ENCODE measurements at regions not wholly inside any gene's neighbourhood (a gene's known extent, or its start where the extent isn't known, plus 50 kb on each side); places are given as distances from the start of the nearest gene placed in this dataset.

DNA sequence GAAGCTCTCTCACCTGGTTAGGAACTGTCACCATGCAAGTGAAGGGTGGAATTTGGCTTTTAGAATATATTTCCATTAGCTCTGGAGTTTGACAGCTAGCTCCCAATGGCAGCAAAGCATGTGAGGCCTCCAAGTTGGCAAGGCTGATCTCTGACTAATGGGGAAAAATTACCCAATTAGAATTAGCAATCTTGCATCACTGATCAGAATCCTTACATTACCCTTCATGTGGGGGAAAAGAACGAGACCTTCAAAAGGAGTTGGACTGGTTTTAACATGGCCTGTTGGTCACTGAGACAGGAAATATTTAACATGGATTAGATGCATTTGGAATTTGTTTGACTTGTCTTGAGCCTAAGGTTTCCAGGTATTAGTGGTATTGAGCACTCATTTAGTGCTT is 192.3 kb upstream of the GDNF start:
- Mint-ChIP-seq H3K27ac (no peak overlapping the region), H3K9me3 (peaks cover 9% of the 10 kb centered on the region)

More for the DNA sequence above, 192.3 kb upstream of the GDNF start:
- DNase-seq (ENCODE audit: low spot score) (no peak), ATAC-seq (no peak)
- no peak overlapping the region for H3K4me3 ChIP-seq
- 0 out of 2 replicates have a peak, but pooled peaks cover 7% of the 10 kb centered on the region for H3K4me1 ChIP-seq (ENCODE audit: insufficient read depth)
- Mint-ChIP-seq H3K4me1 (peaks cover 8% of the 10 kb centered on the region; the same call in 2 of the 3 replicates), H3K4me3 (no peak overlapping the region), H3K27me3 (ENCODE audit: insufficient read depth, low read depth, poor library complexity) (peaks cover 3% of the 10 kb centered on the region), H3K36me3 (ENCODE audit: low read depth) (peaks cover 8% of the 10 kb centered on the region; the same call in 2 of the 3 replicates)
- no peaks in the 10 kb centered on the region for H3K27me3 ChIP-seq (ENCODE audit: insufficient read depth)
- no peak overlapping the region for H3K4me2 ChIP-seq
- no peak overlapping the region for H2AFZ ChIP-seq
- H4K20me1 ChIP-seq (replicated peaks; ENCODE audit: insufficient read depth) = no peaks in the 10 kb centered on the region
- no peaks in the 10 kb centered on the region; the same call in 1 of the 2 replicates for H3K9me2 ChIP-seq (ENCODE audit: insufficient read depth)
- H3F3A ChIP-seq (replicated peaks; ENCODE audit: low read depth) = no peaks in the 10 kb centered on the region
- H3K27ac ChIP-seq (ENCODE audit: low read depth) = no peak overlapping the region
- no peaks in the 10 kb centered on the region for H3K36me3 ChIP-seq (ENCODE audit: insufficient read depth)
- TF ChIP-seq, protein P1, sequence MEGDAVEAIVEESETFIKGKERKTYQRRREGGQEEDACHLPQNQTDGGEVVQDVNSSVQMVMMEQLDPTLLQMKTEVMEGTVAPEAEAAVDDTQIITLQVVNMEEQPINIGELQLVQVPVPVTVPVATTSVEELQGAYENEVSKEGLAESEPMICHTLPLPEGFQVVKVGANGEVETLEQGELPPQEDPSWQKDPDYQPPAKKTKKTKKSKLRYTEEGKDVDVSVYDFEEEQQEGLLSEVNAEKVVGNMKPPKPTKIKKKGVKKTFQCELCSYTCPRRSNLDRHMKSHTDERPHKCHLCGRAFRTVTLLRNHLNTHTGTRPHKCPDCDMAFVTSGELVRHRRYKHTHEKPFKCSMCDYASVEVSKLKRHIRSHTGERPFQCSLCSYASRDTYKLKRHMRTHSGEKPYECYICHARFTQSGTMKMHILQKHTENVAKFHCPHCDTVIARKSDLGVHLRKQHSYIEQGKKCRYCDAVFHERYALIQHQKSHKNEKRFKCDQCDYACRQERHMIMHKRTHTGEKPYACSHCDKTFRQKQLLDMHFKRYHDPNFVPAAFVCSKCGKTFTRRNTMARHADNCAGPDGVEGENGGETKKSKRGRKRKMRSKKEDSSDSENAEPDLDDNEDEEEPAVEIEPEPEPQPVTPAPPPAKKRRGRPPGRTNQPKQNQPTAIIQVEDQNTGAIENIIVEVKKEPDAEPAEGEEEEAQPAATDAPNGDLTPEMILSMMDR (conservative IDR thresholded peaks at IDR 0.05; ENCODE audit: low read depth in 2 of 2) = no peak
- TF ChIP-seq, protein P2, sequence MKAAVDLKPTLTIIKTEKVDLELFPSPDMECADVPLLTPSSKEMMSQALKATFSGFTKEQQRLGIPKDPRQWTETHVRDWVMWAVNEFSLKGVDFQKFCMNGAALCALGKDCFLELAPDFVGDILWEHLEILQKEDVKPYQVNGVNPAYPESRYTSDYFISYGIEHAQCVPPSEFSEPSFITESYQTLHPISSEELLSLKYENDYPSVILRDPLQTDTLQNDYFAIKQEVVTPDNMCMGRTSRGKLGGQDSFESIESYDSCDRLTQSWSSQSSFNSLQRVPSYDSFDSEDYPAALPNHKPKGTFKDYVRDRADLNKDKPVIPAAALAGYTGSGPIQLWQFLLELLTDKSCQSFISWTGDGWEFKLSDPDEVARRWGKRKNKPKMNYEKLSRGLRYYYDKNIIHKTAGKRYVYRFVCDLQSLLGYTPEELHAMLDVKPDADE (IDR thresholded peaks at IDR 0.05) = no peak
- TF ChIP-seq EZH2 (IDR thresholded peaks at IDR 0.05; ENCODE audit: low read depth, unreplicated experiment) (no peak), ZNF114 (CRISPR knock-in tag; IDR thresholded peaks at IDR 0.05) (no peak), STAT1 (IDR thresholded peaks at IDR 0.05; ENCODE audit: unreplicated experiment) (no peak), NANOG (IDR thresholded peaks at IDR 0.05; ENCODE audit: borderline replicate concordance) (no peak), CREB1 (CRISPR knock-in tag; IDR thresholded peaks at IDR 0.05; ENCODE audit: low read depth) (no peak), EZH2phosphoT487 (IDR thresholded peaks at IDR 0.05; ENCODE audit: unreplicated experiment) (no peak), ZNF331 (CRISPR knock-in tag; IDR thresholded peaks at IDR 0.05; ENCODE audit: low read depth) (no peak), POLR2AphosphoS5 (IDR thresholded peaks at IDR 0.05; ENCODE audit: low read depth) (no peak), JUNB (IDR thresholded peaks at IDR 0.05; ENCODE audit: unreplicated experiment) (no peak)
- TF ChIP-seq, protein P3, sequence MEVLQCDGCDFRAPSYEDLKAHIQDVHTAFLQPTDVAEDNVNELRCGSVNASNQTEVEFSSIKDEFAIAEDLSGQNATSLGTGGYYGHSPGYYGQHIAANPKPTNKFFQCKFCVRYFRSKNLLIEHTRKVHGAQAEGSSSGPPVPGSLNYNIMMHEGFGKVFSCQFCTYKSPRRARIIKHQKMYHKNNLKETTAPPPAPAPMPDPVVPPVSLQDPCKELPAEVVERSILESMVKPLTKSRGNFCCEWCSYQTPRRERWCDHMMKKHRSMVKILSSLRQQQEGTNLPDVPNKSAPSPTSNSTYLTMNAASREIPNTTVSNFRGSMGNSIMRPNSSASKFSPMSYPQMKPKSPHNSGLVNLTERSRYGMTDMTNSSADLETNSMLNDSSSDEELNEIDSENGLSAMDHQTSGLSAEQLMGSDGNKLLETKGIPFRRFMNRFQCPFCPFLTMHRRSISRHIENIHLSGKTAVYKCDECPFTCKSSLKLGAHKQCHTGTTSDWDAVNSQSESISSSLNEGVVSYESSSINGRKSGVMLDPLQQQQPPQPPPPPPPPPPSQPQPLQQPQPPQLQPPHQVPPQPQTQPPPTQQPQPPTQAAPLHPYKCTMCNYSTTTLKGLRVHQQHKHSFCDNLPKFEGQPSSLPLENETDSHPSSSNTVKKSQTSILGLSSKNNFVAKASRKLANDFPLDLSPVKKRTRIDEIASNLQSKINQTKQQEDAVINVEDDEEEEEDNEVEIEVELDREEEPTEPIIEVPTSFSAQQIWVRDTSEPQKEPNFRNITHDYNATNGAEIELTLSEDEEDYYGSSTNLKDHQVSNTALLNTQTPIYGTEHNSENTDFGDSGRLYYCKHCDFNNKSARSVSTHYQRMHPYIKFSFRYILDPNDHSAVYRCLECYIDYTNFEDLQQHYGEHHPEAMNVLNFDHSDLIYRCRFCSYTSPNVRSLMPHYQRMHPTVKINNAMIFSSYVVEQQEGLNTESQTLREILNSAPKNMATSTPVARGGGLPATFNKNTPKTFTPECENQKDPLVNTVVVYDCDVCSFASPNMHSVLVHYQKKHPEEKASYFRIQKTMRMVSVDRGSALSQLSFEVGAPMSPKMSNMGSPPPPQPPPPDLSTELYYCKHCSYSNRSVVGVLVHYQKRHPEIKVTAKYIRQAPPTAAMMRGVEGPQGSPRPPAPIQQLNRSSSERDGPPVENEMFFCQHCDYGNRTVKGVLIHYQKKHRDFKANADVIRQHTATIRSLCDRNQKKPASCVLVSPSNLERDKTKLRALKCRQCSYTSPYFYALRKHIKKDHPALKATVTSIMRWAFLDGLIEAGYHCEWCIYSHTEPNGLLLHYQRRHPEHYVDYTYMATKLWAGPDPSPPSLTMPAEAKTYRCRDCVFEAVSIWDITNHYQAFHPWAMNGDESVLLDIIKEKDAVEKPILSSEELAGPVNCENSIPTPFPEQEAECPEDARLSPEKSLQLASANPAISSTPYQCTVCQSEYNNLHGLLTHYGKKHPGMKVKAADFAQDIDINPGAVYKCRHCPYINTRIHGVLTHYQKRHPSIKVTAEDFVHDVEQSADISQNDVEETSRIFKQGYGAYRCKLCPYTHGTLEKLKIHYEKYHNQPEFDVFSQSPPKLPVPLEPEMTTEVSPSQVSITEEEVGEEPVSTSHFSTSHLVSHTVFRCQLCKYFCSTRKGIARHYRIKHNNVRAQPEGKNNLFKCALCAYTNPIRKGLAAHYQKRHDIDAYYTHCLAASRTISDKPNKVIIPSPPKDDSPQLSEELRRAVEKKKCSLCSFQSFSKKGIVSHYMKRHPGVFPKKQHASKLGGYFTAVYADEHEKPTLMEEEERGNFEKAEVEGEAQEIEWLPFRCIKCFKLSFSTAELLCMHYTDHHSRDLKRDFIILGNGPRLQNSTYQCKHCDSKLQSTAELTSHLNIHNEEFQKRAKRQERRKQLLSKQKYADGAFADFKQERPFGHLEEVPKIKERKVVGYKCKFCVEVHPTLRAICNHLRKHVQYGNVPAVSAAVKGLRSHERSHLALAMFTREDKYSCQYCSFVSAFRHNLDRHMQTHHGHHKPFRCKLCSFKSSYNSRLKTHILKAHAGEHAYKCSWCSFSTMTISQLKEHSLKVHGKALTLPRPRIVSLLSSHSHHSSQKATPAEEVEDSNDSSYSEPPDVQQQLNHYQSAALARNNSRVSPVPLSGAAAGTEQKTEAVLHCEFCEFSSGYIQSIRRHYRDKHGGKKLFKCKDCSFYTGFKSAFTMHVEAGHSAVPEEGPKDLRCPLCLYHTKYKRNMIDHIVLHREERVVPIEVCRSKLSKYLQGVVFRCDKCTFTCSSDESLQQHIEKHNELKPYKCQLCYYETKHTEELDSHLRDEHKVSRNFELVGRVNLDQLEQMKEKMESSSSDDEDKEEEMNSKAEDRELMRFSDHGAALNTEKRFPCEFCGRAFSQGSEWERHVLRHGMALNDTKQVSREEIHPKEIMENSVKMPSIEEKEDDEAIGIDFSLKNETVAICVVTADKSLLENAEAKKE (CRISPR knock-in tag; IDR thresholded peaks at IDR 0.05) = no peak
- TF ChIP-seq, protein P4, sequence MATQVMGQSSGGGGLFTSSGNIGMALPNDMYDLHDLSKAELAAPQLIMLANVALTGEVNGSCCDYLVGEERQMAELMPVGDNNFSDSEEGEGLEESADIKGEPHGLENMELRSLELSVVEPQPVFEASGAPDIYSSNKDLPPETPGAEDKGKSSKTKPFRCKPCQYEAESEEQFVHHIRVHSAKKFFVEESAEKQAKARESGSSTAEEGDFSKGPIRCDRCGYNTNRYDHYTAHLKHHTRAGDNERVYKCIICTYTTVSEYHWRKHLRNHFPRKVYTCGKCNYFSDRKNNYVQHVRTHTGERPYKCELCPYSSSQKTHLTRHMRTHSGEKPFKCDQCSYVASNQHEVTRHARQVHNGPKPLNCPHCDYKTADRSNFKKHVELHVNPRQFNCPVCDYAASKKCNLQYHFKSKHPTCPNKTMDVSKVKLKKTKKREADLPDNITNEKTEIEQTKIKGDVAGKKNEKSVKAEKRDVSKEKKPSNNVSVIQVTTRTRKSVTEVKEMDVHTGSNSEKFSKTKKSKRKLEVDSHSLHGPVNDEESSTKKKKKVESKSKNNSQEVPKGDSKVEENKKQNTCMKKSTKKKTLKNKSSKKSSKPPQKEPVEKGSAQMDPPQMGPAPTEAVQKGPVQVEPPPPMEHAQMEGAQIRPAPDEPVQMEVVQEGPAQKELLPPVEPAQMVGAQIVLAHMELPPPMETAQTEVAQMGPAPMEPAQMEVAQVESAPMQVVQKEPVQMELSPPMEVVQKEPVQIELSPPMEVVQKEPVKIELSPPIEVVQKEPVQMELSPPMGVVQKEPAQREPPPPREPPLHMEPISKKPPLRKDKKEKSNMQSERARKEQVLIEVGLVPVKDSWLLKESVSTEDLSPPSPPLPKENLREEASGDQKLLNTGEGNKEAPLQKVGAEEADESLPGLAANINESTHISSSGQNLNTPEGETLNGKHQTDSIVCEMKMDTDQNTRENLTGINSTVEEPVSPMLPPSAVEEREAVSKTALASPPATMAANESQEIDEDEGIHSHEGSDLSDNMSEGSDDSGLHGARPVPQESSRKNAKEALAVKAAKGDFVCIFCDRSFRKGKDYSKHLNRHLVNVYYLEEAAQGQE (IDR thresholded peaks at IDR 0.05; ENCODE audit: unreplicated experiment) = no peak
- no peaks in the 10 kb centered on the region for H3K79me2 ChIP-seq (replicated peaks; ENCODE audit: insufficient read depth)
